B cell (primary cell): ENCODE measurements at regions not wholly inside any gene's neighbourhood (a gene's known extent, or its start where the extent isn't known, plus 50 kb on each side); places are given as distances from the start of the nearest gene placed in this dataset.

Source experiments
- ATAC-seq: fragments of 200-7000 bp; cut with Tn5 transposase; one replicate; pipeline ENCODE4 v1.10.0; 2021; ENCODE audit warnings: low read depth, mild to moderate bottlenecking, moderate number of reproducible peaks, moderate library complexity
- CTCF ChIA-PET: fragments of 350-600 bp; sonication (Branson Sonifier 250); formaldehyde crosslinking; loops from one replicate; lab custom pipeline; 2021; ENCODE audit warnings: antibody characterized with exemption, inconsistent platforms; lab: Charles Lee
- POLR2A ChIA-PET: fragments of 350-600 bp; sonication (Branson Sonifier 250); formaldehyde crosslinking; loops from one replicate; lab custom pipeline; 2021; ENCODE audit warnings: antibody characterized with exemption; lab: Charles Lee
- DNase-seq: peaks from one replicate; pipeline ENCODE4 v3.0.0; 2013
- H2AFZ ChIP-seq: 2 replicates; pipeline ENCODE4 v1.6.1; 2012; ENCODE audit warnings: mild to moderate bottlenecking, low read depth, low read length; ENCODE audit not compliant: insufficient read depth, poor library complexity, severe bottlenecking
- H3K27ac ChIP-seq, 2 donors: 1 replicate in 1 of 2; 2 replicates in 1 of 2; pipeline ENCODE4 v1.5.1; 2012 to 2013; ENCODE audit warnings: low read length in 2 of 2, mild to moderate bottlenecking in 2 of 2, moderate library complexity in 1 of 2
- H3K27me3 ChIP-seq, 4 experiments: fragments of 200-600 bp in 1 of 4; sonication (generic) in 1 of 4; replicated peaks in 1 of 4; 1 replicate in 2 of 4; 2 replicates in 2 of 4; pipeline versions ENCODE4 v1.6.1 to v1.7.0; 2013 to 2016; ENCODE audit warnings: low read length in 3 of 4, mild to moderate bottlenecking in 2 of 4, mixed read lengths in 1 of 4, moderate library complexity in 1 of 4; ENCODE audit not compliant: insufficient read depth in 4 of 4, control insufficient read depth in 3 of 4; ENCODE audit errors: control extremely low read depth in 1 of 4
- H3K36me3 ChIP-seq, 2 experiments: replicated peaks in 1 of 2; 1 replicate in 1 of 2; 2 replicates in 1 of 2; pipeline versions ENCODE4 v1.6.1 to v1.7.1; 2013; ENCODE audit warnings: low read length in 1 of 2; ENCODE audit not compliant: insufficient read depth in 2 of 2, control insufficient read depth in 1 of 2; ENCODE audit errors: control extremely low read depth in 1 of 2, extremely low read depth in 1 of 2
- H3K4me1 ChIP-seq, 2 donors: fragments of 200-600 bp in 1 of 2; sonication (generic) in 1 of 2; 1 replicate in 1 of 2; 2 replicates in 1 of 2; pipeline versions ENCODE4 v1.5.1 to v1.6.1; 2013 to 2017; ENCODE audit warnings: low read length in 2 of 2; ENCODE audit not compliant: control insufficient read depth in 2 of 2, insufficient read depth in 2 of 2
- H3K4me2 ChIP-seq: replicated peaks from 2 replicates; pipeline ENCODE3; 2012; ENCODE audit warnings: mild to moderate bottlenecking, low read depth, low read length; ENCODE audit not compliant: poor library complexity, severe bottlenecking
- H3K4me3 ChIP-seq, 5 experiments: fragments of 200-600 bp in 1 of 5; sonication (generic) in 1 of 5; 1 replicate in 3 of 5; 2 replicates in 2 of 5; pipeline versions ENCODE4 v1.5.1 to v1.7.0; 2011 to 2016; ENCODE audit warnings: low read length in 4 of 5, mild to moderate bottlenecking in 4 of 5, low read depth in 2 of 5, control low read depth in 1 of 5, moderate library complexity in 1 of 5; ENCODE audit not compliant: insufficient read depth in 1 of 5; ENCODE audit errors: control extremely low read depth in 1 of 5, extremely low read depth in 1 of 5
- H3K79me2 ChIP-seq: fragments of 200-600 bp; sonication (generic); one replicate; pipeline ENCODE4 v1.6.0; 2016; ENCODE audit warnings: low read length; ENCODE audit not compliant: control insufficient read depth, insufficient read depth
- H3K9ac ChIP-seq: fragments of 200-600 bp; sonication (generic); 2 replicates; pipeline ENCODE4 v1.6.1; 2017; ENCODE audit warnings: mild to moderate bottlenecking, low read length, moderate library complexity
- H3K9me3 ChIP-seq, 3 donors: one replicate each; pipeline versions ENCODE4 v1.6.1 to v1.7.1; 2013; ENCODE audit warnings: low read length in 2 of 3; ENCODE audit not compliant: control insufficient read depth in 2 of 3, insufficient read depth in 1 of 3; ENCODE audit errors: control extremely low read depth in 1 of 3
- H4K20me1 ChIP-seq: 2 replicates; pipeline ENCODE4 v1.6.0; 2012; ENCODE audit warnings: mild to moderate bottlenecking, low read length; ENCODE audit not compliant: insufficient read depth, control insufficient read depth, poor library complexity, severe bottlenecking
- H3K27ac Mint-ChIP-seq: one replicate; pipeline ENCODE4 v1.8.0; 2021; ENCODE audit warnings: mixed read lengths
- H3K27me3 Mint-ChIP-seq: one replicate; pipeline ENCODE4 v1.8.0; 2021; ENCODE audit warnings: mixed read lengths
- H3K4me1 Mint-ChIP-seq: one replicate; pipeline ENCODE4 v1.8.0; 2021; ENCODE audit warnings: mixed read lengths
- H3K4me3 Mint-ChIP-seq: one replicate; pipeline ENCODE4 v1.8.0; 2021; ENCODE audit warnings: mixed read lengths
- H3K9me3 Mint-ChIP-seq: one replicate; pipeline ENCODE4 v1.8.0; 2022; ENCODE audit warnings: mixed read lengths; ENCODE audit not compliant: insufficient read depth
- EZH2 ChIP-seq: IDR thresholded peaks from 2 replicates; pipeline ENCODE4 v1.6.1; 2012; ENCODE audit warnings: borderline replicate concordance, low read depth, mild to moderate bottlenecking, moderate library complexity, low read length; ENCODE audit not compliant: insufficient read depth, poor library complexity, severe bottlenecking
- WGBS: methylation state at CpG from one replicate; pipeline ENCODE4 v1.1.5; 2013; ENCODE audit warnings: missing lambda C conversion rate; ENCODE audit not compliant: insufficient coverage; 5-methylcytosine and 5-hydroxymethylcytosine counted together
- intact Hi-C: fragments of 100-400 bp; cut with micrococcal nuclease; formaldehyde crosslinking; loops from one replicate; pipeline ENCODE4 v1.10.0; 2022
- TF ChIP-seq, protein P1 (sequence below): fragments of 200-600 bp; IDR thresholded peaks from one replicate; pipeline ENCODE4 v1.8.0; 2022; ENCODE audit warnings: antibody characterized with exemption, mild to moderate bottlenecking

DNA sequence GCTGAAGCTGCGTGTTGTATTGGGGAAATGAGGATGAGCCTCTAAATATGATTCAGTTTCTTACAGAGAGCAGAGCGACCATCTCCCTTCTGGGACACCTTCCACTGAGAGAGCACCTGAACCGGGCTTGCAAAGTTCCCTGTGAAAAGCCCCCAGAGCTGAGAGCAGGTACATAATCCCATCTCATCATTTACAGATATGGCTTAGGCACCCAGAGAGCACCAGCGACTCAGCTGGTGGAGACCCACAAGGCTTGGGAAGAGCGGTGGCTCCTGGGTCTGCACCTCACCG lies 324.3 kb upstream of the IRX4 start:
- no peak overlapping the region for H3K9ac ChIP-seq
- no peak overlapping the region for H3K27ac Mint-ChIP-seq
- intact Hi-C loops = no loop called here
- H3K27me3 ChIP-seq = peaks cover 0 to 10% (median 0%) of the 10 kb centered on the region in 4 experiments
- H3K27me3 Mint-ChIP-seq = peaks cover 6% of the 10 kb centered on the region
- H3K9me3 Mint-ChIP-seq = no peaks in the 10 kb centered on the region
- WGBS = 95% methylated on average over 5 of the region's 6 CpGs
- no peaks in the 10 kb centered on the region for H3K4me1 Mint-ChIP-seq
- DNase-seq (no peak), ATAC-seq (no peak)
- H3K79me2 ChIP-seq = no peaks in the 10 kb centered on the region
- H3K4me3 ChIP-seq = no peak overlapping the region
- POLR2A ChIA-PET = no interaction called here
- TF ChIP-seq, protein P1, sequence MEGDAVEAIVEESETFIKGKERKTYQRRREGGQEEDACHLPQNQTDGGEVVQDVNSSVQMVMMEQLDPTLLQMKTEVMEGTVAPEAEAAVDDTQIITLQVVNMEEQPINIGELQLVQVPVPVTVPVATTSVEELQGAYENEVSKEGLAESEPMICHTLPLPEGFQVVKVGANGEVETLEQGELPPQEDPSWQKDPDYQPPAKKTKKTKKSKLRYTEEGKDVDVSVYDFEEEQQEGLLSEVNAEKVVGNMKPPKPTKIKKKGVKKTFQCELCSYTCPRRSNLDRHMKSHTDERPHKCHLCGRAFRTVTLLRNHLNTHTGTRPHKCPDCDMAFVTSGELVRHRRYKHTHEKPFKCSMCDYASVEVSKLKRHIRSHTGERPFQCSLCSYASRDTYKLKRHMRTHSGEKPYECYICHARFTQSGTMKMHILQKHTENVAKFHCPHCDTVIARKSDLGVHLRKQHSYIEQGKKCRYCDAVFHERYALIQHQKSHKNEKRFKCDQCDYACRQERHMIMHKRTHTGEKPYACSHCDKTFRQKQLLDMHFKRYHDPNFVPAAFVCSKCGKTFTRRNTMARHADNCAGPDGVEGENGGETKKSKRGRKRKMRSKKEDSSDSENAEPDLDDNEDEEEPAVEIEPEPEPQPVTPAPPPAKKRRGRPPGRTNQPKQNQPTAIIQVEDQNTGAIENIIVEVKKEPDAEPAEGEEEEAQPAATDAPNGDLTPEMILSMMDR = no peak
- TF ChIP-seq EZH2 = no peak
- H3K4me3 Mint-ChIP-seq = no peak overlapping the region
- H3K9me3 ChIP-seq = peaks cover 0 to 26% (median 0%) of the 10 kb centered on the region in 3 donors
- H3K4me1 ChIP-seq = no peaks in the 10 kb centered on the region
- H3K4me2 ChIP-seq = no peak overlapping the region
- H3K27ac ChIP-seq = no peak overlapping the region
- H4K20me1 ChIP-seq = no peaks in the 10 kb centered on the region
- CTCF ChIA-PET = no interaction called here
- H3K36me3 ChIP-seq = no peaks in the 10 kb centered on the region
- H2AFZ ChIP-seq = no peak overlapping the region

DNA sequence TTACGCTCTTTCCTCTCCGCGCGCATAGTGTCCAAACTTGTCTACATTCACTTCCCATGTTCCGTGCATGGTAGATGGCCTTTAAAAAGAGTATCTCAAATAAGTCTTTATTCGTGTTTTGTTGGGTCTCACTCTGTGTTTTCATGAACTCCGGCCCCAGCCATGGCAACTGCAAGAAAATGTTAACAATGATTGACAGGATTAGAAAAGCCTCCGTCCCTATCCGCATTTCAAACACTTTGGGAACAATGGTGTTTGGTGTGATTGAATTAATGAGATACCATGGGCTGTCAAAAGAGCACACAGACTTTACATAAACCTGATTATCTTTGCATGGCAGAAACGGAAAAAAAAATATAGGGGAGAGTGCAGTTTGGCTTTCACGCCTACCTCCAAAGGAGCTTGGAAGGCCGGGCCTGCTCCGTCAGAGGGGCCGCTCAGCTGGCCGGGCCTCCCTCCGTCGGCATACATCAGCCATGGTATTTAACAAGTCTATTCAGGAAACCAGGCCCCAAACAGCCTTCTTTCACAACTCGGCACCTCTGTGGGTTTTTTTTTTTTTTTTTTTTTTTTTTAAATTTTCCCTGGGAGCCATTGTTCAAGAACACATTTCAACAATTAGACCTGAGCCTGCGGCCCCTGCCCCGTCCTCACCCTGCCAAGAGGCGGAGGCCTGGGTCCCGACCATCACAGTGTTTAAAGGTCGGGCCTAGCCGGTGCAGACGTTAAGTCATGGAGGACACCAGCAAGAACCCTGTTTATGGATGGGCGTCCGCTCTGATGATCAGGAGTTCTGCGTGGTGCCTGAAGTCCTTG lies 323.8 kb upstream of the IRX4 start:
- Histone ChIP-seq H3K79me2 (no peaks in the 10 kb centered on the region), H3K36me3 (no peaks in the 10 kb centered on the region), H3K4me2 (no peak overlapping the region), H4K20me1 (no peaks in the 10 kb centered on the region), H2AFZ (no peak overlapping the region), H3K27me3 (peaks cover 0 to 10% (median 0%) of the 10 kb centered on the region in 4 experiments), H3K9me3 (peaks cover 0 to 28% (median 0%) of the 10 kb centered on the region in 3 donors), H3K4me3 (no peak overlapping the region), H3K4me1 (no peaks in the 10 kb centered on the region), H3K27ac (no peak overlapping the region), H3K9ac (no peak overlapping the region)
- ATAC-seq (no peak), DNase-seq (no peak)
- Mint-ChIP-seq H3K27me3 (peaks cover 6% of the 10 kb centered on the region), H3K4me1 (no peaks in the 10 kb centered on the region), H3K9me3 (no peaks in the 10 kb centered on the region), H3K27ac (no peak overlapping the region), H3K4me3 (no peak overlapping the region)
- intact Hi-C loops = no loop called here
- ChIA-PET POLR2A (no interaction called here), CTCF (no interaction called here)
- TF ChIP-seq, protein P1 = no peak
- TF ChIP-seq EZH2 = no peak
- 79% methylated on average over 18 of the region's 28 CpGs for WGBS
